ENCODE measurements at regions not wholly inside any gene's neighbourhood (a gene's known extent, or its start where the extent isn't known, plus 50 kb on each side); places are given as distances from the start of the nearest gene placed in this dataset.

- TF ChIP-seq CHD2 (IDR thresholded peaks at IDR 0.05; ENCODE audit: low read length, partially characterized antibody) (no peak), YY1 (IDR thresholded peaks at IDR 0.05; ENCODE audit: low read depth) (no peak), RCOR1 (IDR thresholded peaks at IDR 0.05; ENCODE audit: low read length) (no peak), MXI1 (IDR thresholded peaks at IDR 0.05; ENCODE audit: low read depth, low read length) (no peak), EP300 (IDR thresholded peaks at IDR 0.05; ENCODE audit: borderline replicate concordance in 1 of 2, low read depth in 1 of 2, low read length in 1 of 2) (no peak)
- TF ChIP-seq, protein P1, sequence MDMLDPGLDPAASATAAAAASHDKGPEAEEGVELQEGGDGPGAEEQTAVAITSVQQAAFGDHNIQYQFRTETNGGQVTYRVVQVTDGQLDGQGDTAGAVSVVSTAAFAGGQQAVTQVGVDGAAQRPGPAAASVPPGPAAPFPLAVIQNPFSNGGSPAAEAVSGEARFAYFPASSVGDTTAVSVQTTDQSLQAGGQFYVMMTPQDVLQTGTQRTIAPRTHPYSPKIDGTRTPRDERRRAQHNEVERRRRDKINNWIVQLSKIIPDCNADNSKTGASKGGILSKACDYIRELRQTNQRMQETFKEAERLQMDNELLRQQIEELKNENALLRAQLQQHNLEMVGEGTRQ (IDR thresholded peaks at IDR 0.05; ENCODE audit: borderline replicate concordance, low read depth, low read length): no peak
Observed at GRCh38 chr11:109822436-109823102, 270.6 kb upstream of the ZC3H12C start (continued).

DNA sequence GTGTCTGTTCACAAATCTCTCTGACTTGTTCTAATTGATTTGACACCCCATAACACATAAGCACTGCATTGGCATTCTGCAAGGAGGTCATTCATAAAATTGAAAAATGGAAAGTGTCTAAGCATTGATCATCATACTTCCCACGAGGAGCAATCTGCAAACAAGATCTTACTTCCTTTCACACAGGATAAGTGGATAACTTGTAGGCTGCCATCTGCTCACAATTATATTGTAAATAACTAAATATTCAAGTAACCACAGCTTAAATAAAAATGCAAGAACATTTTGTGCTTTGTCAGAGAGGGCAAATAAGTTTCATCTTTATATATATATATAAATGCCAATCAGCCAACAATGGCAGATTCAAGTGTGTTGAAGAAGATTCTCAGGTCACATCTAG is 264.8 kb upstream of the ZC3H12C start:
- no peak overlapping the region for H3K4me3 ChIP-seq (ENCODE audit: low read depth in 2 of 2, low read length in 1 of 2)
- H3K9me2 ChIP-seq: no peaks in the 10 kb centered on the region; the same call in 1 of the 2 replicates
- TF ChIP-seq JUND (IDR thresholded peaks at IDR 0.05): no peak
- no peak for TF ChIP-seq MAX (IDR thresholded peaks at IDR 0.05; ENCODE audit: low read depth)
- TF ChIP-seq EP300 (IDR thresholded peaks at IDR 0.05; ENCODE audit: borderline replicate concordance in 1 of 2, low read depth in 1 of 2, low read length in 1 of 2): no peak
- TF ChIP-seq SMC3 (IDR thresholded peaks at IDR 0.05; ENCODE audit: low read depth, low read length): no peak
- TF ChIP-seq NRF1 (IDR thresholded peaks at IDR 0.05; ENCODE audit: low read depth, low read length): no peak
- no peaks in the 10 kb centered on the region for H3F3A ChIP-seq (replicated peaks; ENCODE audit: insufficient read depth)
- WGBS (ENCODE audit: low lambda C conversion rate): 8% methylated on average over 1 of the region's 1 CpG
- no peaks in the 10 kb centered on the region for H3K79me2 ChIP-seq (ENCODE audit: insufficient read depth)
- H3K27me3 ChIP-seq (ENCODE audit: insufficient read depth): no peaks in the 10 kb centered on the region; the same call in none of the 2 replicates
- CTCF ChIA-PET: interaction anchor here (0.6 kb wide), 1 partner anchor 423 kb away, joined by 3 read pairs; no protein-coding TSS in a partner anchor
- no peaks in the 10 kb centered on the region for H3K9me3 ChIP-seq
- no peak overlapping the region for H3K4me2 ChIP-seq
- no peaks in the 10 kb centered on the region for H3K4me1 ChIP-seq (ENCODE audit: control insufficient read depth in 1 of 2, insufficient read depth in 2 of 2, low read depth in 1 of 2, low read length in 1 of 2)
- H4K20me1 ChIP-seq (ENCODE audit: insufficient read depth): no peaks in the 10 kb centered on the region
- H3K9ac ChIP-seq: no peak overlapping the region
- H3K27ac ChIP-seq (ENCODE audit: low read depth in 2 of 2, low read length in 1 of 2): no peak overlapping the region
- H3K36me3 ChIP-seq (replicated peaks in 1 of 2; ENCODE audit: control insufficient read depth in 1 of 2, insufficient read depth in 2 of 2, low read length in 1 of 2): no peaks in the 10 kb centered on the region
- DNase-seq: no peak
- POLR2A ChIA-PET: no interaction called here
- no peak overlapping the region for H2AFZ ChIP-seq (ENCODE audit: low read depth)

- POLR2A ChIA-PET: no interaction called here
- H3F3A ChIP-seq (replicated peaks; ENCODE audit: insufficient read depth): no peaks in the 10 kb centered on the region
- no peak for DNase-seq
- no peak overlapping the region for H3K4me2 ChIP-seq
- no peak overlapping the region for H3K9ac ChIP-seq
- no peaks in the 10 kb centered on the region for H3K36me3 ChIP-seq (replicated peaks in 1 of 2; ENCODE audit: control insufficient read depth in 1 of 2, insufficient read depth in 2 of 2, low read length in 1 of 2)
- H3K9me2 ChIP-seq: no peaks in the 10 kb centered on the region
- no peaks in the 10 kb centered on the region for H3K27me3 ChIP-seq (ENCODE audit: insufficient read depth)
- H3K9me3 ChIP-seq: no peaks in the 10 kb centered on the region
- H3K79me2 ChIP-seq (ENCODE audit: insufficient read depth): no peaks in the 10 kb centered on the region
- H3K27ac ChIP-seq (ENCODE audit: low read depth in 2 of 2, low read length in 1 of 2): no peak overlapping the region
- H2AFZ ChIP-seq (ENCODE audit: low read depth): no peak overlapping the region
- no peaks in the 10 kb centered on the region for H4K20me1 ChIP-seq (ENCODE audit: insufficient read depth)
- TF ChIP-seq CHD2 (IDR thresholded peaks at IDR 0.05; ENCODE audit: low read length, partially characterized antibody) (no peak), CTCF (IDR thresholded peaks at IDR 0.05) (no peak), TEAD4 (IDR thresholded peaks at IDR 0.05; ENCODE audit: borderline replicate concordance, insufficient read depth) (no peak), FOSL2 (IDR thresholded peaks at IDR 0.05; ENCODE audit: borderline replicate concordance, low read depth) (no peak), RCOR1 (IDR thresholded peaks at IDR 0.05; ENCODE audit: low read length) (no peak), POLR2AphosphoS5 (IDR thresholded peaks at IDR 0.05; ENCODE audit: low read depth, low read length) (no peak), EP300 (IDR thresholded peaks at IDR 0.05; ENCODE audit: borderline replicate concordance in 1 of 2, low read depth in 1 of 2, low read length in 1 of 2) (no peak), NFIC (IDR thresholded peaks at IDR 0.05; ENCODE audit: borderline replicate concordance) (no peak), FOXJ3 (CRISPR knock-in tag; IDR thresholded peaks at IDR 0.05) (no peak), TAF1 (IDR thresholded peaks at IDR 0.05; ENCODE audit: borderline replicate concordance, low read depth, low read length) (no peak), SMC3 (IDR thresholded peaks at IDR 0.05; ENCODE audit: low read depth, low read length) (no peak)
- TF ChIP-seq, protein P2, sequence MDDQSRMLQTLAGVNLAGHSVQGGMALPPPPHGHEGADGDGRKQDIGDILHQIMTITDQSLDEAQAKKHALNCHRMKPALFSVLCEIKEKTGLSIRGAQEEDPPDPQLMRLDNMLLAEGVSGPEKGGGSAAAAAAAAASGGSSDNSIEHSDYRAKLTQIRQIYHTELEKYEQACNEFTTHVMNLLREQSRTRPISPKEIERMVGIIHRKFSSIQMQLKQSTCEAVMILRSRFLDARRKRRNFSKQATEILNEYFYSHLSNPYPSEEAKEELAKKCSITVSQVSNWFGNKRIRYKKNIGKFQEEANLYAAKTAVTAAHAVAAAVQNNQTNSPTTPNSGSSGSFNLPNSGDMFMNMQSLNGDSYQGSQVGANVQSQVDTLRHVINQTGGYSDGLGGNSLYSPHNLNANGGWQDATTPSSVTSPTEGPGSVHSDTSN (IDR thresholded peaks at IDR 0.05): no peak
- no peaks in the 10 kb centered on the region for H3K4me1 ChIP-seq (ENCODE audit: control insufficient read depth in 1 of 2, insufficient read depth in 2 of 2, low read depth in 1 of 2, low read length in 1 of 2)
- 39% methylated on average over 4 of the region's 4 CpGs for WGBS (ENCODE audit: low lambda C conversion rate)
- CTCF ChIA-PET: no interaction called here
- no peak overlapping the region for H3K4me3 ChIP-seq (ENCODE audit: low read depth in 2 of 2, low read length in 1 of 2)
Observed at GRCh38 chr11:109838026-109838425, 255.2 kb upstream of the ZC3H12C start.

Data from SK-N-SH (cell line).